GM18505 (cell line): ENCODE measurements at regions not wholly inside any gene's neighbourhood (a gene's known extent, or its start where the extent isn't known, plus 50 kb on each side); places are given as distances from the start of the nearest gene placed in this dataset.
"Not testable (repeated sequence)": the region's sequence is repeated elsewhere in the genome, so short reads cannot be mapped to it uniquely, and the experiment has no call there.

Experiments
- ATAC-seq: cut with Tn5 transposase; IDR thresholded peaks from one replicate; pipeline ENCODE4 v1.9.1; 2021; ENCODE audit not compliant: unreplicated experiment
- POLR2A ChIP-seq: IDR thresholded peaks from 4 replicates; pipeline ENCODE4 v1.6.1; 2011; ENCODE audit warnings: borderline replicate concordance; ENCODE audit not compliant: insufficient read depth, insufficient read length; ENCODE audit errors: extremely low read depth

DNA sequence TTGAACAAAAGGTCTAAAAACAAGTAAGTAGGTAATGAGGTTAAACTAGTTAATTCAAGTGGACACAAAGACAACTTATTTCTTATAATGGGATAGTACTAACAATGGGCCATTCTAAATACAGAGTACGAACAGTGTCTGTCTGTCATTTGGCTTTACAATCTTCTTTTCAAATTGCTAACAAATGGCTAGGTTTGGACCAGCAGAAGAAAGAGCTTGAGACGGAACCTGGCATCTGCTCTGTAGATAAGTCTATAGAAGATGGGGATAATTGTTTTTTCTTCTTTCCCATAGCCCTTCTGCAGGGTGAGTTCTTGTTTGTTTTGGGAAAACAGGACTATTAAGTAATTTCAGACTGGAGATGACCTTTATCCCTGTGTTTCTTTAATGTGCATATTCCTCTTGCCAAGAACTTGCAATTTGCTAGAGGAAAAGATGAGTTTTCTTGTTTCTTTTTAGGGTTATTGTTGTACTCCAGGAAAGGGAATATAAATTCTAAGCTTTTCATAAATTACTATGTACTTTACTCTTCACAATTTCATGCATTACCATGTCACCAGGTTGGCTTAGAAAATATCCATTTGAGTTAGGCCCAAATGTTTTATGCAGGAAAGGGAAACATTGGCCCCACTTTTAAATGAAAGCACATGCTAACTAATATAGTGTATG is 500.5 kb upstream of the SYT4 start:
- TF ChIP-seq POLR2A: no peak
- no peak for ATAC-seq

DNA sequence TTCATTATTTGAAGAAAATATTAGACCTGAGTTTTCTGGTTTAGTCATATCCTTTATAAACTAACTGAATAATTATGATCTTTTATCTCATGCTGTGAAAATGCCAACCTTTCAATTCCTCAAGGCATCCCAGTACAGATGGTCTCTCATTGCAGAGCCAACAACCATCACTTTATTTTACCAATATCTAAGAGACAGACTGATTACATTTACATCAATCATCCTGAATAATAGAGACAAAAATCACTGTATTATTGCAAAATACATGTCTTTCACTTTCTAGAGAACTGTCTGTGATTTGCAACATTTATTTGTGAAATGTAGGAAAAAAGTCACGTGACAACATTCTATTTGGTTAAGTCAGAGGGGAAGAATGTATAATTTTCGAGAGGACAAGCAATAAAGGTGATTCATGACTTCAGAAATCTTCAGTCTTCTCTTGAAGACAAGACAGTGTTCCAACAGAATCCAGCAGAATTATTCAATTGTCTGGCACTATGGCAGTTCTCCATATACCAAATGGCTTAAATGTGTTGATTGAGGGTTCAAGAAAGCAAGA is 503.6 kb upstream of the SYT4 start:
- no peak for ATAC-seq
- TF ChIP-seq POLR2A: no peak

DNA sequence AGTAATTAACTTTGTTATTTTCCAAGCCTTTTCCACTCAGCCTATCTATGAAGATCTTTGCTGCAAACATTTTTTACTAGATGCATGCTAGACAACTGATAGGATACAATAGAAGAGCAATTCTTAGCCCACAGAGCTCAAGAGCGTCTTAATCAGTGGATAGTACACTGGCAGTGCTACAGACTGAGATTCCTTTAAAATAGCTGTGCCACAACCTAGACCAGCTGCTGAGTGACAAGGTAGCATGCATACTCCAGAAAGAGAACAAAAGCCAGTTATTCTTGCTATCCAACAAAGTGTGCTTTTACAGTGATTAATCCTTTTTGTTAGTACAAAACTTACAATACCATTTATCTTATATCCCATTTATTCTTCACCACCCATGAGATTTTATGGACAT is 507.9 kb upstream of the SYT4 start:
- no peak for TF ChIP-seq POLR2A
- ATAC-seq: no peak

DNA sequence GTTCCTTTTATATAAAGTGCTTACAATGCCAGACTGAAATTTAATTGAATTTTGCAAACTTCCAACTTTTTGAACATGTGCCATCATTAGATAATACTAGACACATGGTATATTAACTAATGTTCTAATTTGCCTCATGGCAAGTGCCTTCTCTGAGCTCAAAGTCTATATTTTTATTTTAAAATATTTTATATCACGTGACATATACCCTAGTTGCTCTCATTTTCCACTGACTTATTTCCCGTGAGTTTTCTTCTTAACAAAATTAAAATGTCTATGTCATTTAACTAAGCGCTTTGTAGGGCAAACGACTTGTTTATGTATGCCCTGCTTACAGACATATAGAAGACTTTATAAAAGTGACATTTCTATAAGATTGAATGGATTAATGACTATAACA is 509.6 kb upstream of the SYT4 start:
- no peak for TF ChIP-seq POLR2A
- ATAC-seq: no peak

DNA sequence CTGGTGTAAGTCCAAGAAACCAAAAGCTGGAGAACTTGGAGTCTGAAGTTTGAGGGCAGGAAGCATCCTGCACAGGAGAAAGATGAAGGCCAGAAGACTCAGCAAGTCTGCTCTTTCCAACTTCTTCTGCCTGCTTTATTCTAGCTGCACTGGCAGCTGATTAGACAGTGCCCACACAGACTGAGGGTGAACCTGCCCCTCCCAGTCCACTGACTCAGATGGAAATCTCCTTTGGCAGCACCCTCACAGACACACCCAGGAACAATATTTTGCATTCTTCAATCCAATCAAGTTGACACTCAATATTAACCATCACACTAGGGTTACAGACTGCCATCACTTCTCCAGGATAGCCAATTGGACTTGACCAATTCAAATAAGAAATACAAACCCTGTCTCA is 510.4 kb upstream of the SYT4 start:
- ATAC-seq: not testable (repeated sequence)

DNA sequence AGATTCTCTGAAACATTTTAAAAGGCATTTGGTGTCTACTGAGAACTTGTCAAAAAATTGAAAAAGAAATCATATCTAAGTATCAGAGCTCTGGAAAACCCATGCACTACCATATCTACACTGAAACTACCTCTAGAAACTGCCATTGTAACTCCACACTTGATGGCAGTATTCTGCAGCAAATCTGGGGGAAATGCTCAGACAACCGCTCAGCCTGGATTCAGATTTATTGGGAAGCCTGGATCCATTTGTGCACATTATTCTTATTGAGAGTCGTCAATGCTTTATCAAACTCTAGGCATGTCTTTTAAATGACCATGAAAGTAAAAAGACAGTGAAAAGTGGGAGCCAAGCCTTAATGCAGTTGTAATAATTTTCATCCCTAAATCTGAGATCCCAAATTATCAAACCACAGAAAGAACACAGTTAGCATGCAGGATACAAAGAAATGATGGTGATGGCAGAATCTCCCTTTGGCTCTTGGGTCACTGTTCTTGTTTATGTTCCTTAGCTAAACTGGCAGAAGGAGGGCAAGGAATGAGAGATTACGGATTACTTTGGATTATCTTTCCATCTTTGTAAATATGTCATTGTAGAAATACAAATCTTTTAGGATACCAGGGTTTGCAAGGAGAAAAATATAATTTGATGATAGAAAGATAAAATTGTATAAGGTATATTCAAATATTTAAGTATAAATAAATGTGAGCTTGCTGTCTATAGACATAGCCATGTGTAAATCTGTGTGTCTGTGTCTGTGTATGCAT is 512.1 kb upstream of the SYT4 start:
- TF ChIP-seq POLR2A: no peak
- ATAC-seq: no peak

DNA sequence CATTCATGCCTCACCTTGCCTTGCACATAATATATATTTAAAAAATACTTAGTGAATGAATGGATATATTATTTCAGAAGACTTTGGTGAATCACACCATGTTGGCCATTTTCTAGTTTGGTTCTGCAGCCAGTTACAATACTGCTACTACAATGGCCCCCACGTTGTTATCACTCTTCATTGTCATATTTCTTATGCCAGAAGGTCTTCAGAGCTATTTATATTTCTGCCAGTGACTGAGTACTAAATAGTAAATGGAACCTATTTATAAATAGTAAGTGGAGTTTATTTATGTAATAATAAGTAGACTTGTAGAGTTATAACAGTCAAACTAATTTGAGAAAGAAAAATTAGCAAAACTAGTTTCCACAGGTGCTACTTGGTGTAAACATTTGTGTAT is 516.6 kb upstream of the SYT4 start:
- no peak for ATAC-seq
- no peak for TF ChIP-seq POLR2A

DNA sequence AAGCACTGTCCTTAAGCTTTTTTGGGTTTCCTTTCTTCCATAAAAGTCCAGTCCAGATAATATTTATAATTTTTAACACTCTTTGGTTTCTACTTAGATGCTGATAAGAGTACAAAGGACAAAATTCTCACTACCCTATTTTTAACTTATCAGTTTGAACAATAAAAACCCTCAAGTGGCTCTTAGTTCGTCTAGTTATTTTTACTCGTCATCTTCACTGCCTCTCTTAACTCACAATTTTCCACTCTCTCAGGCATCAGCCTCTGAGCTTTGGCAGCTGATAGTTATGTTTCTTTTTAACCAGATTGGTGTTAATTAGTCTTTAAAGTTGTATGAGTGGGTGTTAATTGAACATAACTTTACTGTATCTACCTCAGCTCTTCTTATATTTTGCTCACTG is 517.1 kb upstream of the SYT4 start:
- no peak for ATAC-seq
- no peak for TF ChIP-seq POLR2A

DNA sequence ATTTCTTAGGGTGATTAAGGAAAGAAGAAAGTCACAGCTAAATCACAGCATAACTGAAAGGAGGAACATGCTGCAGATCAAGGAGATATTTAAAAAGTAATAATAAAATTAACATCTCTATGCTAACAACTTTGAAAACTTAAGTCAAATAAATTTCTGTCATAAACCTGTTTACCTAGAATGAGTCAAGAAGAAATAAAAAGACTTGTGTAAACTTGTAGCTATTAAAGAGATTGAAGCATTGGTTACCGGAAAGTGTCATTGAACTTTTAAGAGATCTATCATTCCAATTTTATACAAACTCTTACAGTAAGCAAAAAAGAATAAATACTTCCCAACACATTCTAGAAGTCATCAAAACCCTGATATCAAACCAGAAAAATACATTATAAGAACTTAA is 520.1 kb upstream of the SYT4 start:
- TF ChIP-seq POLR2A: no peak
- ATAC-seq: no peak

DNA sequence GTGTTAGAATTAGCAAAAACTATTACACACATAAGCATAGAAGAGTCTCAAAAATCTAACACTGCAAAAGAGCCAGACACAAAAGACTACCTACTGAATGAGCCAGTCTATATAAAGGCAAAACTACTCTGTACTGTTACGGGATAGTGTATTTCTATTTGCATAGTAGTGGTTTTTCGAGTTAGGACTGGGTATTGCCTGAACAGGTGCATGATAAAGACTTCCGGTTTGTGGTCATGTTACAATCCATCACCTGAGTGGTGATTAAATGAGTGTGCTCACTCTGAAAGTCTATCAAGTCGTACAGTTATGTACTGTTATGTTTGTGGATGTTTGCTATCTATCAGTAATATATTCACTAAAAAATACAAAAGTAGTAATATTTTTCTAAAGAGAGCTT is 523.3 kb upstream of the SYT4 start:
- no peak for ATAC-seq
- TF ChIP-seq POLR2A: no peak

DNA sequence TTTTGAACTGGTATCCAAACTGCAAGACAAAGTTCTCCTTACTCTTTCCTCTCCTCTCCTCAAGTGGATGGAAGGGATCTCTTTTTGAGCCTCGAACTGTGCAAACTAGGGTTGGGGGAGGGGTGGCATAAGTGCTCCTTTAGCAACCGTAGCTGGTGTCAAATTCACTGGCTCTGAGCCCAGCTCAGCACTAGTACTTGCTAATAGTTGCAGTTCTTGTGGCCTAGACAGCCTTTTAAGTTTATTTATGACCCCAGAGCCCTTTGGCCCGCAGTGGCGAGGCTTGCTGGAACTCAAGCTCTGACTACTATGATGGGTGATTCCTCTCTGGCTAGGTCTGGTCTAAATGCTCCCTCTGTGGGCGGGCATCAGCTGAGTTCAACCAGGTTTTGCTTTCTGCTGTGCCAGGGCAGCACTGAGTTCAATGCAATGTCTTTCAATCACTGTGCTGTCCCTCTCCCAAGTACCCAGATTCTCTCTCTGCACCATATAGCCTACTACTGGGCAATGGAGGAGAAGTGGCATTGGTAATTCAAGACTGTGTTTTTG is 528.4 kb upstream of the SYT4 start:
- no peak for TF ChIP-seq POLR2A
- no peak for ATAC-seq

DNA sequence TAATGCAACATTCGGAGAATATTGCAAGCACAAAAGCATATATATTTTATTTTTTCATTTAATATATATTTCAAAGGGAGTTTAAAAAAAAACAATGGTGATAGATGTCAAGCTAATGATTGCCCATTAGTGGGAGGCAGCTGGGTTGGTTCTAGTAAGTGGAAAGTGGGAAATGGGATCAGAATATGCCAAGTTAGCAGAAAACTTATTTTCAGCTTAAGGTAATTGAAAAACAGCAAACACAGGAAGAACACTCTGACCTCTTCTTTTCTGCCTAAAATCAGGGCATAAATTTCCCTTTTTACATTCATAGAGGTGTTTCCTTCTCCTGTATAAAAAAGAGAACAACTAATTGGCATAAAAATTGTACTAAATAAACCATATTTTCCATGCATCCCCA is 535.3 kb upstream of the SYT4 start:
- no peak for TF ChIP-seq POLR2A
- ATAC-seq: no peak

DNA sequence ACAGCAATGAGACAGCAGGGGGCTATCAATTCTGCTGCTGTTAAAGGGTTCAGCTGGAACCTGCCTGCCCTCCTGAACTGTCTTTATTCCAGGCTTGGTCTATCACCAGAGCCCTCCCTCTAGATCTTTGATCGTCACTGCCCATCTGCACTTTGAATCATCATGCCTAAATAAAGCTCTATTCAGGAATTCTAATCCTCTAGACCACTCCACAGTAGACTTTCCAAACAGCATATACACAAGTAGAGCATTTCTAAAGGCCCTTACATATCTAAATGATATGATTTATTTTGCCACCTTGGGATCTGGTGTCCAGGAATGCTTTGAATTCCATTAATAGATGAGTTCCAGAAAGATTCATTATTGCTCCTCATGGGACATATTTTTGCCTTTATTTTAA is 542.1 kb upstream of the SYT4 start:
- no peak for ATAC-seq

DNA sequence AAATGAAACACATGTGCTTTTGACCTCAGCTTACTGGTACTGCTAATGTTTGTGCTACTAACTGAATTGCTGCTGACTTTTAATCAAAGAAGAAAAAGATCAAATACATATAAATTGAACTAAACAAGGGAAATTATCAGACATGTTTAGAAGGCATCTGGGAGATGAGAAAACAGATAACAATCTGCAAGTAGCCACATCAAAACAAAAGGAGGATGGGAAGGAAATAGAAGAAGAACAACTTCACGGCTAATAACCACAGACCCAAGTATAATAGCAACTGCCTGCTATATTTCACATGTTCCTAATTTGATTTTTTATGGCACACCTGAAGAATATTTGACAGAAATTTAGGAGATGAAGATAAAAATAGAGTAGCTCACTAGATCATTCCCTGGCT is 542.6 kb upstream of the SYT4 start:
- no peak for TF ChIP-seq POLR2A

More for the DNA sequence above, 542.1 kb upstream of the SYT4 start:
- TF ChIP-seq POLR2A: no peak

More for the DNA sequence above, 542.6 kb upstream of the SYT4 start:
- no peak for ATAC-seq
